H1 (cell line): ENCODE measurements at regions not wholly inside any gene's neighbourhood (a gene's known extent, or its start where the extent isn't known, plus 50 kb on each side); places are given as distances from the start of the nearest gene placed in this dataset.

Source experiments
- EZH2 ChIP-seq: fragments of 200-600 bp; sonication (generic); IDR thresholded peaks from 2 replicates; pipeline ENCODE4 v1.7.1; 2012; ENCODE audit warnings: low read depth, mild to moderate bottlenecking, moderate library complexity, low read length, inconsistent platforms; ENCODE audit not compliant: severe bottlenecking
- KDM1A ChIP-seq: fragments of 200-600, 300-600 bp; sonication (generic); IDR thresholded peaks from 2 replicates; pipeline ENCODE4 v1.7.1; 2016; ENCODE audit warnings: mild to moderate bottlenecking, low read length, borderline replicate concordance
- NANOG ChIP-seq: IDR thresholded peaks from 2 replicates; pipeline ENCODE4 v1.6.1; 2011; ENCODE audit warnings: low read length, low read depth, mild to moderate bottlenecking, inconsistent platforms; ENCODE audit not compliant: insufficient read depth, poor library complexity, severe bottlenecking
- TF ChIP-seq, protein P1 (sequence below): IDR thresholded peaks from 2 replicates; pipeline ENCODE4 v1.6.1; 2011; ENCODE audit warnings: low read length, improper control_type of control experiment

GRCh38 chr10:85477979-85478378 is 888.6 kb downstream of the GRID1 start (continued):
- TF ChIP-seq EZH2 (no peak), KDM1A (no peak), NANOG (no peak)
- TF ChIP-seq, protein P1, sequence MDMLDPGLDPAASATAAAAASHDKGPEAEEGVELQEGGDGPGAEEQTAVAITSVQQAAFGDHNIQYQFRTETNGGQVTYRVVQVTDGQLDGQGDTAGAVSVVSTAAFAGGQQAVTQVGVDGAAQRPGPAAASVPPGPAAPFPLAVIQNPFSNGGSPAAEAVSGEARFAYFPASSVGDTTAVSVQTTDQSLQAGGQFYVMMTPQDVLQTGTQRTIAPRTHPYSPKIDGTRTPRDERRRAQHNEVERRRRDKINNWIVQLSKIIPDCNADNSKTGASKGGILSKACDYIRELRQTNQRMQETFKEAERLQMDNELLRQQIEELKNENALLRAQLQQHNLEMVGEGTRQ, result no peak
